Nephron (organoid): ENCODE measurements at regions not wholly inside any gene's neighbourhood (a gene's known extent, or its start where the extent isn't known, plus 50 kb on each side); places are given as distances from the start of the nearest gene placed in this dataset.

Source experiments
- H3K27ac Mint-ChIP-seq, 3 experiments: 2 replicates each; pipeline ENCODE4 v1.8.0; 2020; ENCODE audit warnings: mixed read lengths in 3 of 3, mild to moderate bottlenecking in 2 of 3, moderate library complexity in 1 of 3
- H3K27me3 Mint-ChIP-seq: 2 replicates; pipeline ENCODE4 v1.8.0; 2021; ENCODE audit warnings: low read depth, mild to moderate bottlenecking, moderate library complexity, mixed read lengths
- H3K36me3 Mint-ChIP-seq: 2 replicates; pipeline ENCODE4 v1.8.0; 2020; ENCODE audit warnings: low read depth, mixed read lengths
- H3K4me1 Mint-ChIP-seq: 2 replicates; pipeline ENCODE4 v1.8.0; 2020; ENCODE audit warnings: mixed read lengths
- H3K4me3 Mint-ChIP-seq, 3 experiments: 2 replicates each; pipeline ENCODE4 v1.8.0; 2020; ENCODE audit warnings: mild to moderate bottlenecking in 3 of 3, mixed read lengths in 3 of 3, moderate library complexity in 2 of 3
- H3K9me3 Mint-ChIP-seq: 2 replicates; pipeline ENCODE4 v1.8.0; 2020; ENCODE audit warnings: mixed read lengths
- CTCF ChIP-seq, 3 experiments: fragments of 200-600 bp; sonication (generic); IDR thresholded peaks; one replicate each; pipeline ENCODE4 v1.5.0; 2021; ENCODE audit warnings: antibody characterized with exemption in 3 of 3; ENCODE audit not compliant: unreplicated experiment in 3 of 3

GRCh38 chr12:13288937-13289652, 92.6 kb downstream of the EMP1 start:
- H3K4me3 Mint-ChIP-seq = no peak overlapping the region
- no peak for TF ChIP-seq CTCF (IDR thresholded peaks at IDR 0.05; ENCODE audit: unreplicated experiment in 3 of 3)
- peaks cover 21% of the 10 kb centered on the region for H3K4me1 Mint-ChIP-seq
- H3K27me3 Mint-ChIP-seq = no peaks in the 10 kb centered on the region
- H3K36me3 Mint-ChIP-seq = no peaks in the 10 kb centered on the region
- no peaks in the 10 kb centered on the region for H3K9me3 Mint-ChIP-seq
- H3K27ac Mint-ChIP-seq = peak overlapping the region in 1 of 3 experiments; percentile 6

GRCh38 chr12:13288501-13288900, 92.0 kb downstream of the EMP1 start:
- no peak for TF ChIP-seq CTCF (IDR thresholded peaks at IDR 0.05; ENCODE audit: unreplicated experiment in 3 of 3)
- Mint-ChIP-seq H3K27ac (no peak overlapping the region), H3K27me3 (no peaks in the 10 kb centered on the region), H3K4me1 (peaks cover 21% of the 10 kb centered on the region), H3K36me3 (no peaks in the 10 kb centered on the region), H3K9me3 (no peaks in the 10 kb centered on the region), H3K4me3 (no peak overlapping the region)

GRCh38 chr12:13283867-13284266, 87.3 kb downstream of the EMP1 start:
- Mint-ChIP-seq H3K4me3 (no peak overlapping the region), H3K27ac (no peak overlapping the region), H3K4me1 (peaks cover 16% of the 10 kb centered on the region), H3K9me3 (no peaks in the 10 kb centered on the region), H3K27me3 (no peaks in the 10 kb centered on the region), H3K36me3 (no peaks in the 10 kb centered on the region)
- no peak for TF ChIP-seq CTCF (IDR thresholded peaks at IDR 0.05; ENCODE audit: unreplicated experiment in 3 of 3)

- no peak overlapping the region for H3K27ac Mint-ChIP-seq
- H3K36me3 Mint-ChIP-seq = no peaks in the 10 kb centered on the region
- H3K9me3 Mint-ChIP-seq = no peaks in the 10 kb centered on the region
- no peaks in the 10 kb centered on the region for H3K27me3 Mint-ChIP-seq
- no peak overlapping the region for H3K4me3 Mint-ChIP-seq
- no peak for TF ChIP-seq CTCF (IDR thresholded peaks at IDR 0.05; ENCODE audit: unreplicated experiment in 3 of 3)
- H3K4me1 Mint-ChIP-seq = peaks cover 11% of the 10 kb centered on the region
Measured at GRCh38 chr12:13282861-13283260, 86.3 kb downstream of the EMP1 start.

GRCh38 chr12:13278249-13278787, 81.8 kb downstream of the EMP1 start:
- peak overlapping the region in 1 of 3 experiments; percentile 27 for H3K27ac Mint-ChIP-seq
- H3K4me3 Mint-ChIP-seq = peak overlapping the region in 2 of 3 experiments; percentile 0 to 41
- peak; percentile 96 to 98 (median 97) for TF ChIP-seq CTCF (IDR thresholded peaks at IDR 0.05; ENCODE audit: unreplicated experiment in 3 of 3)
- H3K27me3 Mint-ChIP-seq = peaks cover 7% of the 10 kb centered on the region
- H3K4me1 Mint-ChIP-seq = peaks cover 37% of the 10 kb centered on the region
- no peaks in the 10 kb centered on the region for H3K36me3 Mint-ChIP-seq
- no peaks in the 10 kb centered on the region for H3K9me3 Mint-ChIP-seq

- H3K9me3 Mint-ChIP-seq = no peaks in the 10 kb centered on the region
- H3K36me3 Mint-ChIP-seq = no peaks in the 10 kb centered on the region
- TF ChIP-seq CTCF (IDR thresholded peaks at IDR 0.05; ENCODE audit: unreplicated experiment in 3 of 3) = no peak
- no peak overlapping the region for H3K4me3 Mint-ChIP-seq
- H3K27ac Mint-ChIP-seq = no peak overlapping the region
- peaks cover 7% of the 10 kb centered on the region for H3K27me3 Mint-ChIP-seq
- peaks cover 37% of the 10 kb centered on the region for H3K4me1 Mint-ChIP-seq
Measured at GRCh38 chr12:13277293-13277692, 80.8 kb downstream of the EMP1 start.
